ENCODE measurements at regions not wholly inside any gene's neighbourhood (a gene's known extent, or its start where the extent isn't known, plus 50 kb on each side); places are given as distances from the start of the nearest gene placed in this dataset.

- no peak for ATAC-seq
- TF ChIP-seq CSRNP3 (CRISPR knock-in tag; IDR thresholded peaks at IDR 0.05) = no peak
- TF ChIP-seq POU6F1 (CRISPR knock-in tag; IDR thresholded peaks at IDR 0.05; ENCODE audit: borderline replicate concordance, low read depth) = no peak
- no peak for TF ChIP-seq ARNTL (CRISPR knock-in tag; IDR thresholded peaks at IDR 0.05; ENCODE audit: borderline replicate concordance, low read depth)
- no peak for TF ChIP-seq TOX (CRISPR knock-in tag; IDR thresholded peaks at IDR 0.05; ENCODE audit: borderline replicate concordance)
- TF ChIP-seq OSR1 (CRISPR knock-in tag; IDR thresholded peaks at IDR 0.05) = no peak
- no peak for TF ChIP-seq TCF4 (CRISPR knock-in tag; IDR thresholded peaks at IDR 0.05; ENCODE audit: borderline replicate concordance)
- no peak for TF ChIP-seq CSDC2 (CRISPR knock-in tag; IDR thresholded peaks at IDR 0.05)
- no peak for TF ChIP-seq ISL1 (CRISPR knock-in tag; IDR thresholded peaks at IDR 0.05)
- no peak for TF ChIP-seq PATZ1 (CRISPR knock-in tag; IDR thresholded peaks at IDR 0.05; ENCODE audit: borderline replicate concordance)
- TF ChIP-seq SNAI2 (CRISPR knock-in tag; IDR thresholded peaks at IDR 0.05) = no peak
- no peak for TF ChIP-seq ZNF8 (CRISPR knock-in tag; IDR thresholded peaks at IDR 0.05)
- TF ChIP-seq TSHZ2 (CRISPR knock-in tag; IDR thresholded peaks at IDR 0.05) = no peak
- no peak for TF ChIP-seq GLIS3 (CRISPR knock-in tag; IDR thresholded peaks at IDR 0.05)
- no peak for TF ChIP-seq ZNF70 (CRISPR knock-in tag; IDR thresholded peaks at IDR 0.05)
- no peak for TF ChIP-seq ZNF565 (CRISPR knock-in tag; conservative IDR thresholded peaks at IDR 0.05; ENCODE audit: low read depth)
Measured at GRCh38 chr1:219362702-219363101, 189.0 kb downstream of the LYPLAL1 start.

GRCh38 chr1:219359126-219359525, 185.4 kb downstream of the LYPLAL1 start:
- ATAC-seq = no peak

More at GRCh38 chr1:219359126-219359525, 185.4 kb downstream of the LYPLAL1 start:
- no peak for TF ChIP-seq GLIS3 (CRISPR knock-in tag; IDR thresholded peaks at IDR 0.05)
- TF ChIP-seq ZNF8 (CRISPR knock-in tag; IDR thresholded peaks at IDR 0.05) = no peak
- TF ChIP-seq CSDC2 (CRISPR knock-in tag; IDR thresholded peaks at IDR 0.05) = no peak
- no peak for TF ChIP-seq ZNF565 (CRISPR knock-in tag; conservative IDR thresholded peaks at IDR 0.05; ENCODE audit: low read depth)
- no peak for TF ChIP-seq TOX (CRISPR knock-in tag; IDR thresholded peaks at IDR 0.05; ENCODE audit: borderline replicate concordance)
- TF ChIP-seq ISL1 (CRISPR knock-in tag; IDR thresholded peaks at IDR 0.05) = no peak
- TF ChIP-seq TSHZ2 (CRISPR knock-in tag; IDR thresholded peaks at IDR 0.05) = no peak
- no peak for TF ChIP-seq SNAI2 (CRISPR knock-in tag; IDR thresholded peaks at IDR 0.05)
- no peak for TF ChIP-seq POU6F1 (CRISPR knock-in tag; IDR thresholded peaks at IDR 0.05; ENCODE audit: borderline replicate concordance, low read depth)
- TF ChIP-seq CREB5 (CRISPR knock-in tag; IDR thresholded peaks at IDR 0.05; ENCODE audit: low read depth) = no peak
- TF ChIP-seq ZC3H10 (CRISPR knock-in tag; IDR thresholded peaks at IDR 0.05) = no peak
- TF ChIP-seq ZFP30 (CRISPR knock-in tag; IDR thresholded peaks at IDR 0.05) = no peak
- no peak for TF ChIP-seq CSRNP3 (CRISPR knock-in tag; IDR thresholded peaks at IDR 0.05)
- TF ChIP-seq ZFP3 (CRISPR knock-in tag; IDR thresholded peaks at IDR 0.05) = no peak
- no peak for TF ChIP-seq ZNF70 (CRISPR knock-in tag; IDR thresholded peaks at IDR 0.05)
- TF ChIP-seq TCF4 (CRISPR knock-in tag; IDR thresholded peaks at IDR 0.05; ENCODE audit: borderline replicate concordance) = no peak
- no peak for TF ChIP-seq BACH2 (CRISPR knock-in tag; IDR thresholded peaks at IDR 0.05; ENCODE audit: borderline replicate concordance)
